GM18508 (cell line): ENCODE measurements at regions not wholly inside any gene's neighbourhood (a gene's known extent, or its start where the extent isn't known, plus 50 kb on each side); places are given as distances from the start of the nearest gene placed in this dataset.

ENCODE experiments used
- ATAC-seq: cut with Tn5 transposase; IDR thresholded peaks from one replicate; pipeline ENCODE4 v1.9.1; 2021; ENCODE audit warnings: moderate number of reproducible peaks; ENCODE audit not compliant: insufficient read depth, unreplicated experiment

DNA sequence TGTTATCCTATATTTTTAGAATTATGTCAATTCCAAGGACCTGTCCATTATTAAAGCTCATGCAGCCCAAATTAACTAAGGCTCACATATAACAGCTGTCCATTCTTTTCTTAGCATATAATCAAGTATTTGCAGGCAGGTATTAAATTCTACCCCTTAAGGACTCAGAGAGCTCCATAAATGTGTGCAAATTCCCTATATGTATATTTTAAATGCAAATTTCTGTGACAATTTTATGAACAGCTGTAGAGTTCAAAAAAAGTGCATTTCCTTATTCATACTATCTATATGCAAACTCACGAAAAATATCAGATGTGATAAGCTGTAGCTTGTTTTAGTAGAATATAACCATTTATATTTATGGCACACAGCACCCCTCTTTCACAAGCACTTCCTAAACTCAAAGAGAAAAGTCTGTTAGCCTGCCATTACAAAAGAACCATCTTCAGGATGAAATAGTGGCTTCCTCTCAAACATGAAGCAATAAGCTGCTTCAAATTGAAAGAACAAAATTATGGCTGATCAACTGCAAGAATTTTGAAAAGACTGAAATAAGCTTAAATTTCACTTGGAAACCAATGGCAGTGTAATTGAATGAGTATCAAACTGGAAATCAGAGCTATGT, 155.0 kb upstream of the REG3G start:
- ATAC-seq = no peak

DNA sequence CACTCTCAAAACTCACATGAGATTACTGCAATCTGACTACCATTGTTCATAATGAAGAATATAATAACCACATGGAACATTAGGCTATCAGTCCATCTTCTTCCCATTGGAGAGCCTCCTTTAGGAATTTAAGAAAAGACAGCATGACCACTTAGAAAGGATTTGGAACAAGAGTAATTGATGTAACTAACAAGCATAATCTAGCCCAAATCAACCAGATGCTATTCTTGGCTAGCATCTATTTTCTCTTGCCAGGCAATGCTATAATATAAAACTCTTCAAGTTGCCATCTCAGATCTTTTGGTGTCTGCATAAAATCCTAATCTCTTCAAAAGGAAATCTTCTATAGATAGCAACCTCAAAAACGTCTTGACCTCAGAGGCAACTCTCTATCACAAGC, 152.0 kb upstream of the REG3G start:
- no peak for ATAC-seq

GRCh38 chr2:78876316-78876688, 149.2 kb upstream of the REG3G start:
- no peak for ATAC-seq

GRCh38 chr2:78887446-78887845, 138.1 kb upstream of the REG3G start:
- no peak for ATAC-seq

GRCh38 chr2:78890935-78891334, 134.6 kb upstream of the REG3G start:
- ATAC-seq = no peak

GRCh38 chr2:78892295-78892694, 133.2 kb upstream of the REG3G start:
- no peak for ATAC-seq

DNA sequence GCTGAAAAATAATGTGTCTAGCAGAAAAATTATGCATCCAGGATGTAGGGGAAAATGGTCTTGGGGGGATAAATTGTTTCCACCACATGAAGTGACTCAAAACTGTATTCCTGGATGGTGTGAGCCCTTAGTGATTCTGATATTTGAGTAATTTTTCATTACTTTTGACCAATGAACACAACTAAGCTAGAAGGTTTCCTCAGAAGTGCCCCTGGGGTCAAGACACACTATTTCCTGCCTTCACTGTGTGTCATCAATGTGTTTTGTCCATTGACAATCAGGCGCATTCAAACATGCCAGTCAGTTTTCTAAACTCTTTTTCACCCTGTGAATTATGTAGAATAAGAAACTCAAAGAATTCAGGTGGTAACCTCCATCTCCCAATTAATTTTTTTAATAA, 130.5 kb upstream of the REG3G start:
- ATAC-seq = no peak

GRCh38 chr2:78896536-78896935, 129.0 kb upstream of the REG3G start:
- no peak for ATAC-seq

GRCh38 chr2:78907089-78907488, 118.4 kb upstream of the REG3G start:
- no peak for ATAC-seq

DNA sequence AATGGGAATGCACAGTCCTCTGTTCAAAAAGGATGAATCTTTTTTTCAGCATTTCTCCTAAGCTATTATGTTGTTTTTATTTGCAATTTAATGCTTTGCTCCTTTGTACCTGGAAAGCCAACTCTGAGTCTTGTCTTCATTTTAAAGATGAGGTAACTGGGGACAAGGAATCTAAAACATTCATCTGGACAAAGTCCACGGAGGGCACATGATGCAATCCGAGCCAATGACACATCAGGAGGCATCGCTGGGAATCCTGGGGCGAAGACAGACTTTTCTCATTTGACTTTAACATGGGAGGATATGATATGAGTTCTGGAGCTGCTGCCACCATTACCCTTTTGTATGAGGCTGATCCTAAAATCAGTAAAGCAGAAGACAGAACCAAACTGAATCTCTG, 116.5 kb upstream of the REG3G start:
- no peak for ATAC-seq

DNA sequence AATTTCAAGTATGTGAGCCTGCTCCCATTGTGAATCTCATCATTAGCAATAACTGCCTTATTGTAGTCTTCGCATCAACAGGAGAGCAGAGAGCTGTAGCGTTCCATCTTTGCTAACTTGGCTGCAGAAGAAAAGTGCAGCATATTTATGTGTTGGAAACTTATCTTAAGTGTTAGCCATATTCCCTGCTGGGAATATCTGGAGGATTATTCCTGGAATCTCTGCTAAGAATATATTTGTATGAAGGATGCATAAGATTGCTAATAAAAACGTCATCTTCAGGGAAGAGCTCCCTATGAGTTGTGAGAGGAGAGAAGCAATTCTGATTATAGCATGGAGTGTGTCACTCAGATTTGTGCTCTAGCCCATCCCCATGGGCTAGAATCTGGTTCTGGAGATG, 115.1 kb upstream of the REG3G start:
- no peak for ATAC-seq

- no peak for ATAC-seq
Observed at GRCh38 chr2:78913257-78913656, 112.2 kb upstream of the REG3G start.

DNA sequence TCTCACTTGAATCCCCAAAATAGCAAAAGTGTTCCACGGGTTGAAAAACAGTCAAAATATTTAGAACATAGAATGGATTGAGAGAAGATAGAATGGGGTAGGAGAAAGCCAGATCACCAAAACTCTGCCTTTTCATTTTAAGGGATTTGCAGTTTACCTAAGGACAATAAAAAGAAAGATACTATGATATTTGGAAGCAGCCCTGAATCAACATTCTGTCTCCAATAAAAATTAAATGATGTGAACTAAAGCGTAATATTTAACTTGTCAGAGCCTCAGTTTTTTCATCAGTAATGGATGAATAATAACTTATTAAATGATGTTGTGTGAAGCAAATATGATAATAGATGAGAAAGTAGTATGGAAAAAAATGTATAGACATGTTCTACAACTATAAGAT, 100.2 kb upstream of the REG3G start:
- no peak for ATAC-seq

- ATAC-seq = peak; percentile 59
Observed at GRCh38 chr2:78928502-78928901, 97.0 kb upstream of the REG3G start.

- no peak for ATAC-seq
Observed at GRCh38 chr2:78940998-78941397, 84.5 kb upstream of the REG3G start.

DNA sequence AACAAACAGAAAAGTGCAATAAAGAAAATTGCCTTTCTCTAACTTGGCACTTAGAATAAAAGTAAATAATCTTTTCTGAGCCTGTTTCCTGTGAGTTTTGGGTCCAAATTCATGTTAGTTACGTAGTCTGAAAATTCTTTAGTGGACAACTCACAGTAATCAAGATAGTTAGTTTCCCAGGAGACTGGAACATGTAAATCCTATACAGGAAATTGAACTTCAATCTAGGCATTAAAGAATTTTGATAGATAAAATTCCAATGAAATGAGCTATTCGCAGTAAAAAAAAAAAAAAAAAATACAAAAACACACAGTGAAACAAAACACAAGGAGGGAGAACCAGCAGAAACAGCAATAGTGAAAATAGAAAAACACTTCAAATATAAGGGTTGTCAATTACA, 83.8 kb upstream of the REG3G start:
- ATAC-seq = no peak

GRCh38 chr2:78963881-78964280, 61.6 kb upstream of the REG3G start:
- no peak for ATAC-seq

GRCh38 chr2:78967294-78967693, 58.2 kb upstream of the REG3G start:
- ATAC-seq = no peak

DNA sequence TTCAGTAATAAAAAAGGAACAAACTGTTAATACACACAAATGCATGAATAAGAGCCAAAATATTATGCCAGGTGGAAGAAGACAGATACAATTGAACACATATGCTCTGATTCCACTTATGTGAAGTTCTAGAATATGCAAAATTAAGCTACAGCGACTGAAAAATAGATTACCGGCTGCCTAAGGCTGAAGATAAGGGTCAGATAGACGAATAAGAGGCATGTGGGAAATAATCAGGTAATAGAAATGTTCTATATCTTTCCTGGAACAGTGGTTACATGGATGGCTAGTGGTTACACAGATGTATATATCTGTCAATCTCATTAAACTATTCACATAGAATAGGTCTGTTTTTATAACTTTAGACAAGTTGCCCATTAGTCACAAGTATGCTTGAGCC, 51.9 kb upstream of the REG3G start:
- no peak for ATAC-seq
